HCT116 (cell line): ENCODE measurements at regions not wholly inside any gene's neighbourhood (a gene's known extent, or its start where the extent isn't known, plus 50 kb on each side); places are given as distances from the start of the nearest gene placed in this dataset.

Source experiments
- ATAC-seq: fragments of 200-7000 bp; cut with Tn5 transposase; 2 replicates; pipeline ENCODE4 v1.9.1; 2020; ENCODE audit warnings: mild to moderate bottlenecking, moderate library complexity
- BruUV-seq: library from RNA; stranded (reverse); fragments of 400-500 nt; replicated peaks from 2 replicates; lab custom pipeline; 2021; lab: Mats Ljungman, UMichigan
- CTCF ChIA-PET: fragments of 300-600 bp; sonication (Branson Sonifier 250); formaldehyde crosslinking; loops from one replicate; lab custom pipeline; 2021; ENCODE audit warnings: antibody characterized with exemption; lab: Charles Lee
- POLR2A ChIA-PET: fragments of 300-600, 350-600 bp; sonication (Branson Sonifier 250); formaldehyde crosslinking; loops from one replicate; lab custom pipeline; 2021; ENCODE audit warnings: antibody characterized with exemption; lab: Charles Lee
- RAD21 ChIA-PET, 2 experiments: fragments of 300-600 bp; sonication (Branson Sonifier 250); formaldehyde crosslinking; loops; one replicate each; lab custom pipeline; 2023; ENCODE audit warnings: low total read pairs in 2 of 2; ENCODE audit not compliant: uncharacterized antibody in 2 of 2, unreplicated experiment in 2 of 2, low non-redundant PET in 1 of 2; lab: Charles Lee
- DNase-seq: peaks from one replicate; pipeline ENCODE4 v3.0.0-alpha.2; 2010; ENCODE audit warnings: low read depth, low spot score
- H2AFZ ChIP-seq: fragments of 200-600 bp; shearing (Covaris generic), sonication (generic); 2 replicates; pipeline ENCODE4 v1.6.1; 2017; ENCODE audit warnings: low read depth, mixed run types, mixed read lengths, antibody characterized with exemption, low read length; ENCODE audit not compliant: poor library complexity, severe bottlenecking
- H3K27ac ChIP-seq: 2 replicates; pipeline ENCODE4 v1.5.1; 2012; ENCODE audit warnings: low read depth, low read length
- H3K27me3 ChIP-seq: fragments of 200-600 bp; sonication (generic); 2 replicates; pipeline ENCODE4 v1.6.1; 2016; ENCODE audit warnings: mixed run types, low read length, mixed read lengths; ENCODE audit not compliant: insufficient read depth
- H3K36me3 ChIP-seq, 2 experiments: fragments of 200-500 bp in 1 of 2; fragments of 200-600 bp in 1 of 2; sonication (Bioruptor generic) in 1 of 2; sonication (generic) in 1 of 2; 2 replicates each; pipeline versions ENCODE4 v1.5.1 to v1.6.1; 2014 to 2016; ENCODE audit warnings: low read length in 2 of 2, inconsistent platforms in 1 of 2, mixed read lengths in 1 of 2, mixed run types in 1 of 2; ENCODE audit not compliant: insufficient read depth in 2 of 2, control insufficient read depth in 1 of 2
- H3K4me1 ChIP-seq, 2 experiments: fragments of 200-600 bp in 1 of 2; sonication (generic) in 1 of 2; 2 replicates each; pipeline versions ENCODE4 v1.5.1 to v1.6.1; 2012 to 2017; ENCODE audit warnings: low read length in 2 of 2, inconsistent platforms in 1 of 2, mild to moderate bottlenecking in 1 of 2, mixed read lengths in 1 of 2, mixed run types in 1 of 2, moderate library complexity in 1 of 2; ENCODE audit not compliant: insufficient read depth in 2 of 2, control insufficient read depth in 1 of 2
- H3K4me2 ChIP-seq: fragments of 200-600 bp; sonication (generic); 2 replicates; pipeline ENCODE4 v1.6.1; 2017; ENCODE audit warnings: mixed run types, low read length, mixed read lengths
- H3K4me3 ChIP-seq, 2 experiments: fragments of 200-600 bp in 1 of 2; sonication (generic) in 1 of 2; replicated peaks in 1 of 2; 2 replicates each; pipeline ENCODE4 v1.5.1; 2011 to 2016; ENCODE audit warnings: low read length in 2 of 2, control low read depth in 1 of 2, low read depth in 1 of 2, mild to moderate bottlenecking in 1 of 2, mixed read lengths in 1 of 2, mixed run types in 1 of 2
- H3K79me2 ChIP-seq: fragments of 200-600 bp; sonication (generic); 2 replicates; pipeline ENCODE4 v1.6.1; 2017; ENCODE audit warnings: mild to moderate bottlenecking, mixed run types, low read length, moderate library complexity, mixed read lengths; ENCODE audit not compliant: insufficient read depth
- H3K9ac ChIP-seq: fragments of 200-600 bp; sonication (generic); 2 replicates; pipeline ENCODE4 v1.6.1; 2016; ENCODE audit warnings: low read length, mixed read lengths
- H3K9me2 ChIP-seq: fragments of 200-600 bp; sonication (generic), shearing (Covaris generic); 2 replicates; pipeline ENCODE4 v1.6.1; 2017; ENCODE audit warnings: mixed run types, mild to moderate bottlenecking, moderate library complexity; ENCODE audit not compliant: insufficient read depth
- H3K9me3 ChIP-seq, 2 experiments: fragments of 200-500 bp in 1 of 2; fragments of 200-600 bp in 1 of 2; sonication (Bioruptor generic) in 1 of 2; sonication (generic) in 1 of 2; 2 replicates each; pipeline ENCODE4 v1.6.1; 2014 to 2017; ENCODE audit warnings: low read length in 2 of 2, mixed read lengths in 2 of 2, inconsistent platforms in 1 of 2, low read depth in 1 of 2, mild to moderate bottlenecking in 1 of 2, mixed run types in 1 of 2, moderate library complexity in 1 of 2; ENCODE audit not compliant: control insufficient read depth in 1 of 2, insufficient read depth in 1 of 2
- H4K20me1 ChIP-seq: fragments of 200-600 bp; sonication (generic), shearing (Covaris generic); 2 replicates; pipeline ENCODE4 v1.6.1; 2017; ENCODE audit warnings: mixed run types, mild to moderate bottlenecking, moderate library complexity; ENCODE audit not compliant: insufficient read depth
- CBX3 ChIP-seq: IDR thresholded peaks from 2 replicates; pipeline ENCODE4 v1.6.1; 2012; ENCODE audit warnings: low read depth
- CEBPB ChIP-seq: IDR thresholded peaks from 2 replicates; pipeline ENCODE4 v1.6.1; 2012; ENCODE audit warnings: low read depth
- EGR1 ChIP-seq: IDR thresholded peaks from 2 replicates; pipeline ENCODE4 v1.6.1; 2012; ENCODE audit warnings: low read depth
- ELF1 ChIP-seq: IDR thresholded peaks from 2 replicates; pipeline ENCODE4 v1.6.1; 2012; ENCODE audit warnings: low read depth, borderline replicate concordance
- EZH2 ChIP-seq: fragments of 200-600 bp; sonication (generic); IDR thresholded peaks from 2 replicates; pipeline ENCODE4 v1.6.1; 2017; ENCODE audit warnings: antibody characterized with exemption, mixed run types
- FOSL1 ChIP-seq: IDR thresholded peaks from 2 replicates; pipeline ENCODE4 v1.6.1; 2012; ENCODE audit warnings: low read depth
- POLR2A ChIP-seq: IDR thresholded peaks from 2 replicates; pipeline ENCODE4 v1.7.0; 2011; ENCODE audit warnings: borderline replicate concordance; ENCODE audit not compliant: insufficient read depth, insufficient read length; ENCODE audit errors: extremely low read depth
- SIN3A ChIP-seq: IDR thresholded peaks from 2 replicates; pipeline ENCODE4 v1.6.1; 2012; ENCODE audit warnings: low read depth
- SP1 ChIP-seq: IDR thresholded peaks from 2 replicates; pipeline ENCODE4 v1.6.1; 2012; ENCODE audit warnings: low read depth
- intact Hi-C: fragments of 100-400 bp; cut with micrococcal nuclease; formaldehyde crosslinking; loops from 2 replicates; pipeline ENCODE4 v1.10.0; 2022
- TF ChIP-seq, protein P1 (sequence below): IDR thresholded peaks from 2 replicates; pipeline ENCODE4 v1.6.1; 2012
- TF ChIP-seq, protein P2 (sequence below): IDR thresholded peaks from 2 replicates; pipeline ENCODE4 v1.6.1; 2011; ENCODE audit warnings: mild to moderate bottlenecking, low read length, moderate library complexity; ENCODE audit not compliant: insufficient replicate concordance; ENCODE audit errors: extremely low read depth
- TF ChIP-seq, protein P3 (sequence below), 3 experiments: fragments of 200-600 bp in 1 of 3; sonication (generic) in 1 of 3; IDR thresholded peaks in 2 of 3; conservative IDR thresholded peaks in 1 of 3; 2 replicates each; pipeline ENCODE4 v1.5.1; 2012 to 2017; ENCODE audit warnings: low read depth in 2 of 3, low read length in 2 of 3, antibody characterized with exemption in 1 of 3, borderline replicate concordance in 1 of 3, control low read depth in 1 of 3, mild to moderate bottlenecking in 1 of 3, mixed read lengths in 1 of 3, mixed run types in 1 of 3, moderate library complexity in 1 of 3; ENCODE audit not compliant: insufficient read depth in 1 of 3

DNA sequence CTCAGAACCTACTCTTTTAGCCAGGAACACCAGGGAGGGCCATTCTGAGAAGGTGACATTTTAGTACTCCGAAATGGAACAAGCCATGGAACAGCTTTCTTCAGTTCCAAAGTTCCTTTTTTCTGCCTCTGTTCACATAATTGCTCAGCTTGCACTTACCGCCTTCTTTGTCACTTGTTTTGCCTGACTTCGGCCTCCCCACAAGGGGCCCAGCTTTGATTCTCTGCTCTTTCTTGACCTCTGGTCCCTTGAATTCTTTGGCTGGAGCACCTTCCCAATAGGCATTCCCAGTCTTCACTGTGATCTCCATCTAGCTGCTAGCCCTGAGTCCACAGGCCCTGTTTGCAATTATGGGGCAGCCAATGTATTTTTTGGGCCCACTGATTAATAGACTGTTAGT is 51.4 kb upstream of the SLC7A14 start:
- ChIA-PET CTCF (no interaction called here), POLR2A (no interaction called here), RAD21 (no interaction called here)
- DNase-seq (no peak), ATAC-seq (no peak)
- Histone ChIP-seq H3K27ac (no peak overlapping the region), H3K9me2 (no peaks in the 10 kb centered on the region), H2AFZ (no peak overlapping the region), H4K20me1 (no peaks in the 10 kb centered on the region), H3K4me2 (no peak overlapping the region), H3K79me2 (no peaks in the 10 kb centered on the region), H3K9ac (no peak overlapping the region), H3K27me3 (no peaks in the 10 kb centered on the region), H3K4me1 (no peaks in the 10 kb centered on the region), H3K4me3 (no peak overlapping the region), H3K9me3 (no peaks in the 10 kb centered on the region), H3K36me3 (no peaks in the 10 kb centered on the region)
- no peak for TF ChIP-seq CEBPB
- BruUV-seq = no TSS peak
- intact Hi-C loops = no loop called here

DNA sequence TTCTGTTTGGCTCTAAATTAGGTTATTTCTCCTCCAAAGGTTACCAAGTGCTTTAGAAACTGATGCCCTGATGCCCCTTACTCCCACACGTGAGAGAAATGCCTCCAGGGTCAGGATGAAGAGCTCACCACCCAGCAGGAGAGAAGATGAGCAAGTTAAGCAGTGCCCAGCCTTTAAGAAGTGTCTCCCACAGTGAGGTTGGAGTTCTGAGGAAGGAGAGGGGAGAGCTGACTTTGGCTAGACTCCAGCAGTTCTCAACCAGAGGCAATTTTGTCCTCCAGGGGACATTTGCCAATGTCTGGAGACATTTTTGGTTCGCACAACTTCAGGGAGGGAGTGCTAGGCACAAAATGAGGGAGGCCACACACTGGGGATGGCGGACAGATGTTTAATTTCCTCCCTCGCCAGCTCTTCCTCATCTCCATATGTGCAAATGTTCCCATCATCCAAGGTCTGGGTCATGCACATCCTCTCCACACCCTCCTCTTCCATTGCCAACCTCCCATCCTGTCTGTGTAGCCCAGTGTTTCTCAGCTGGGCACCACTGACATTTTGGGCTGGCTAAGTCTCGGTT is 50.6 kb upstream of the SLC7A14 start:
- Histone ChIP-seq H2AFZ (no peak overlapping the region), H3K9me2 (no peaks in the 10 kb centered on the region), H3K36me3 (no peaks in the 10 kb centered on the region), H3K4me2 (no peak overlapping the region), H3K79me2 (no peaks in the 10 kb centered on the region), H3K4me1 (no peaks in the 10 kb centered on the region), H3K4me3 (no peak overlapping the region), H4K20me1 (no peaks in the 10 kb centered on the region), H3K9ac (no peak overlapping the region), H3K27me3 (no peaks in the 10 kb centered on the region), H3K9me3 (no peaks in the 10 kb centered on the region), H3K27ac (no peak overlapping the region)
- no TSS peak for BruUV-seq
- DNase-seq (no peak), ATAC-seq (no peak)
- intact Hi-C loops = no loop called here
- POLR2A ChIA-PET = no interaction called here
- CTCF ChIA-PET = no interaction called here
- RAD21 ChIA-PET = no interaction called here
- TF ChIP-seq ELF1 = no peak
- no peak for TF ChIP-seq POLR2A
- TF ChIP-seq, protein P1, sequence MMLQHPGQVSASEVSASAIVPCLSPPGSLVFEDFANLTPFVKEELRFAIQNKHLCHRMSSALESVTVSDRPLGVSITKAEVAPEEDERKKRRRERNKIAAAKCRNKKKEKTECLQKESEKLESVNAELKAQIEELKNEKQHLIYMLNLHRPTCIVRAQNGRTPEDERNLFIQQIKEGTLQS = no peak
- TF ChIP-seq, protein P2, sequence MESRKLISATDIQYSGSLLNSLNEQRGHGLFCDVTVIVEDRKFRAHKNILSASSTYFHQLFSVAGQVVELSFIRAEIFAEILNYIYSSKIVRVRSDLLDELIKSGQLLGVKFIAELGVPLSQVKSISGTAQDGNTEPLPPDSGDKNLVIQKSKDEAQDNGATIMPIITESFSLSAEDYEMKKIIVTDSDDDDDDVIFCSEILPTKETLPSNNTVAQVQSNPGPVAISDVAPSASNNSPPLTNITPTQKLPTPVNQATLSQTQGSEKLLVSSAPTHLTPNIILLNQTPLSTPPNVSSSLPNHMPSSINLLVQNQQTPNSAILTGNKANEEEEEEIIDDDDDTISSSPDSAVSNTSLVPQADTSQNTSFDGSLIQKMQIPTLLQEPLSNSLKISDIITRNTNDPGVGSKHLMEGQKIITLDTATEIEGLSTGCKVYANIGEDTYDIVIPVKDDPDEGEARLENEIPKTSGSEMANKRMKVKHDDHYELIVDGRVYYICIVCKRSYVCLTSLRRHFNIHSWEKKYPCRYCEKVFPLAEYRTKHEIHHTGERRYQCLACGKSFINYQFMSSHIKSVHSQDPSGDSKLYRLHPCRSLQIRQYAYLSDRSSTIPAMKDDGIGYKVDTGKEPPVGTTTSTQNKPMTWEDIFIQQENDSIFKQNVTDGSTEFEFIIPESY = no peak
- no peak for TF ChIP-seq EZH2
- no peak for TF ChIP-seq SP1
- TF ChIP-seq EGR1 = no peak
- TF ChIP-seq CBX3 = no peak
- TF ChIP-seq, protein P3, sequence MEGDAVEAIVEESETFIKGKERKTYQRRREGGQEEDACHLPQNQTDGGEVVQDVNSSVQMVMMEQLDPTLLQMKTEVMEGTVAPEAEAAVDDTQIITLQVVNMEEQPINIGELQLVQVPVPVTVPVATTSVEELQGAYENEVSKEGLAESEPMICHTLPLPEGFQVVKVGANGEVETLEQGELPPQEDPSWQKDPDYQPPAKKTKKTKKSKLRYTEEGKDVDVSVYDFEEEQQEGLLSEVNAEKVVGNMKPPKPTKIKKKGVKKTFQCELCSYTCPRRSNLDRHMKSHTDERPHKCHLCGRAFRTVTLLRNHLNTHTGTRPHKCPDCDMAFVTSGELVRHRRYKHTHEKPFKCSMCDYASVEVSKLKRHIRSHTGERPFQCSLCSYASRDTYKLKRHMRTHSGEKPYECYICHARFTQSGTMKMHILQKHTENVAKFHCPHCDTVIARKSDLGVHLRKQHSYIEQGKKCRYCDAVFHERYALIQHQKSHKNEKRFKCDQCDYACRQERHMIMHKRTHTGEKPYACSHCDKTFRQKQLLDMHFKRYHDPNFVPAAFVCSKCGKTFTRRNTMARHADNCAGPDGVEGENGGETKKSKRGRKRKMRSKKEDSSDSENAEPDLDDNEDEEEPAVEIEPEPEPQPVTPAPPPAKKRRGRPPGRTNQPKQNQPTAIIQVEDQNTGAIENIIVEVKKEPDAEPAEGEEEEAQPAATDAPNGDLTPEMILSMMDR (IDR thresholded peaks at IDR 0.05 in 2 of 3, conservative IDR thresholded peaks at IDR 0.05 in 1 of 3; ENCODE audit: borderline replicate concordance in 1 of 3, insufficient read depth in 1 of 3, low read depth in 2 of 3, low read length in 2 of 3) = no peak
- TF ChIP-seq SIN3A = no peak
- TF ChIP-seq FOSL1 = no peak
